A673 (cell line): ENCODE measurements at regions not wholly inside any gene's neighbourhood (a gene's known extent, or its start where the extent isn't known, plus 50 kb on each side); places are given as distances from the start of the nearest gene placed in this dataset.

Experiments
- BruUV-seq: library from RNA; stranded (reverse); fragments of 400-500 nt; replicated peaks from 2 replicates; lab custom pipeline; 2021; lab: Mats Ljungman, UMichigan
- CTCF ChIA-PET: fragments of 300-600 bp; sonication (Branson Sonifier 250); formaldehyde crosslinking; loops from one replicate; lab custom pipeline; 2022; ENCODE audit warnings: antibody characterized with exemption; lab: Charles Lee
- POLR2A ChIA-PET: fragments of 300-600 bp; sonication (Branson Sonifier 250); formaldehyde crosslinking; loops from one replicate; lab custom pipeline; 2022; ENCODE audit warnings: antibody characterized with exemption; ENCODE audit not compliant: low non-redundant PET; lab: Charles Lee
- DNase-seq: peaks from one replicate; pipeline ENCODE4 v3.0.0-alpha.2; 2015; ENCODE audit warnings: low spot score
- H3K27ac ChIP-seq: fragments of 200-600 bp; sonication (generic); 2 replicates; pipeline ENCODE4 v1.5.1; 2016; ENCODE audit warnings: mixed run types, low read depth, mild to moderate bottlenecking, mixed read lengths, antibody characterized with exemption, low read length; ENCODE audit not compliant: poor library complexity, severe bottlenecking
- H3K27me3 ChIP-seq: fragments of 200-600 bp; sonication (generic); replicated peaks from 2 replicates; pipeline ENCODE4 v1.6.1; 2017; ENCODE audit warnings: mixed run types, low read depth, mild to moderate bottlenecking, mixed read lengths, antibody characterized with exemption, low read length; ENCODE audit not compliant: insufficient read depth, poor library complexity
- H3K36me3 ChIP-seq: fragments of 200-600 bp; sonication (generic); 2 replicates; pipeline ENCODE4 v1.6.1; 2016; ENCODE audit warnings: mixed run types, mild to moderate bottlenecking, mixed read lengths, antibody characterized with exemption, low read length; ENCODE audit not compliant: insufficient read depth, poor library complexity, severe bottlenecking
- H3K4me1 ChIP-seq: fragments of 200-600 bp; sonication (generic); 2 replicates; pipeline ENCODE4 v1.6.1; 2017; ENCODE audit warnings: mixed run types, mild to moderate bottlenecking, mixed read lengths, antibody characterized with exemption, low read length; ENCODE audit not compliant: insufficient read depth, poor library complexity, severe bottlenecking
- H3K4me3 ChIP-seq: fragments of 200-600 bp; sonication (generic); 2 replicates; pipeline ENCODE4 v1.5.1; 2016; ENCODE audit warnings: low read depth, mixed run types, mild to moderate bottlenecking, mixed read lengths, low read length; ENCODE audit not compliant: poor library complexity, severe bottlenecking
- H3K9me3 ChIP-seq: fragments of 200-600 bp; sonication (generic); 2 replicates; pipeline ENCODE4 v1.6.1; 2016; ENCODE audit warnings: mixed run types, low read depth, mild to moderate bottlenecking, mixed read lengths, antibody characterized with exemption, low read length; ENCODE audit not compliant: poor library complexity, severe bottlenecking
- EZH2 ChIP-seq: fragments of 200-600 bp; sonication (generic); IDR thresholded peaks from 2 replicates; pipeline ENCODE4 v1.6.1; 2017; ENCODE audit warnings: borderline replicate concordance, low read depth, mild to moderate bottlenecking, mixed read lengths, antibody characterized with exemption, low read length; ENCODE audit not compliant: poor library complexity, severe bottlenecking
- intact Hi-C: fragments of 100-400 bp; cut with micrococcal nuclease; formaldehyde crosslinking; loops from one replicate; pipeline ENCODE4 v1.10.0; 2022; ENCODE audit not compliant: unreplicated experiment
- TF ChIP-seq, protein P1 (sequence below): fragments of 300-800, 200-600 bp; sonication (generic); conservative IDR thresholded peaks from 2 replicates; pipeline ENCODE4 v1.5.1; 2017; ENCODE audit warnings: low read depth, mild to moderate bottlenecking, antibody characterized with exemption, low read length, moderate library complexity, mixed read lengths

DNA sequence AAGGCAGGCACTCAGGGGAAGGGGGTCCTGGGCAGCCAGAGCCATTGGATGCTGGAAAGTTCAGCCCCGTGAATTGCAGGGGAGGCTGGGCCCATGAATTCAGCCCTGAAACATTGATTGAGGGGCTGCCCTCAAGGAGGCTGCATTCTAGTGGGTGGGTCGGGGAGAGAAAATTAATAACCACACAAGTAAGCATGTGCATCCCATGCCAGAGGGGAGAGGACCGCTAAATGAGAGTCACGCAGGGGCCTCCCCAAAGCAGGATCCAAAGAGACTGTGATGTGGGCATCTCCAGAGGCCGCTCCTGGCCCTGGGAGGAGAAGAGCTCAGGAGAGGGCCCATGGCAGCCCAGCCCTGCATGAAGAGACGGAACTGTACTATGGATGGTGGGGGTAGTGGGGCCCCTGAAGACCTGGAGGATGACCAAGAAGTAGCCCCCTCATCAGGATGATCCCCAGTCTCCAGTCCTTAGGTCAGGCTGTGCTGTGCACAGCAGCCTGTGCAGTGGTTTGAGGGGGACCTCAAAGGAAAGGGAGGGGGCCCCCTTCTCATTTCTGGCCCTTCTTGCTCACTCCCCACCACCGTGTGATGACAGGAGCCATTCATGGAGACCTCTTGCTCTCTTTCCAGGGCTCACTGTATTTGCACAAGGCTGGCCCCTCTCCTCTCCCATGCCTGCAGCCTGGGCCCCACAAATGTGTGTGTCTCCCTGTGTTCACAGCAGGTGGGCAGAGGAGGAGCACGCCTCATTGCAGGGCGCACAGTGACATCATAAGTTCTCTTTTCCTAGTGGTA is 233.6 kb upstream of the IRX1 start:
- intact Hi-C loops = no loop called here

DNA sequence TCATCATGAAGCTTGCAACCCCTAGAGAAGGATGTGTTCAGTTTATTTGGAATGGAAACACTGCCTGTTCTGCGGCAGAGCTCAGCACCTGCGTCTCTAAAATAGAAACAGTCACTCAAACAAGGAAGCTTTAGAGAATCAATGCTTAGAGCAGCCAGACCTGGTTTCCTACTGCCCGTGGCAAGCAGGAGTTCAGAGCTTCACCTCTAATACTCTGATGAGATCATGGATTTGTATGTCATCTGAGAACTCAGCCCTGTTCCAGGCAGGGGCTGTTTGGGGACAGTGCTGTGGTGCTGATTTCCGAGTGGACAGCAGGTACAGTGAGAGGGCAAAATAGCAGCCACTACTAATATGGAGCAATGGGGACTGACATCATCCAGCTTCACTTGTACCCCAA is 236.0 kb upstream of the IRX1 start:
- no peak for DNase-seq
- intact Hi-C loops = no loop called here
- CTCF ChIA-PET = no interaction called here

More for the DNA sequence above, 233.6 kb upstream of the IRX1 start:
- Histone ChIP-seq H3K4me1 (no peaks in the 10 kb centered on the region), H3K9me3 (peaks cover 19% of the 10 kb centered on the region), H3K36me3 (no peaks in the 10 kb centered on the region), H3K27ac (no peak overlapping the region), H3K27me3 (no peaks in the 10 kb centered on the region), H3K4me3 (no peak overlapping the region)
- POLR2A ChIA-PET = no interaction called here
- no peak for DNase-seq
- no peak for TF ChIP-seq EZH2
- TF ChIP-seq, protein P1, sequence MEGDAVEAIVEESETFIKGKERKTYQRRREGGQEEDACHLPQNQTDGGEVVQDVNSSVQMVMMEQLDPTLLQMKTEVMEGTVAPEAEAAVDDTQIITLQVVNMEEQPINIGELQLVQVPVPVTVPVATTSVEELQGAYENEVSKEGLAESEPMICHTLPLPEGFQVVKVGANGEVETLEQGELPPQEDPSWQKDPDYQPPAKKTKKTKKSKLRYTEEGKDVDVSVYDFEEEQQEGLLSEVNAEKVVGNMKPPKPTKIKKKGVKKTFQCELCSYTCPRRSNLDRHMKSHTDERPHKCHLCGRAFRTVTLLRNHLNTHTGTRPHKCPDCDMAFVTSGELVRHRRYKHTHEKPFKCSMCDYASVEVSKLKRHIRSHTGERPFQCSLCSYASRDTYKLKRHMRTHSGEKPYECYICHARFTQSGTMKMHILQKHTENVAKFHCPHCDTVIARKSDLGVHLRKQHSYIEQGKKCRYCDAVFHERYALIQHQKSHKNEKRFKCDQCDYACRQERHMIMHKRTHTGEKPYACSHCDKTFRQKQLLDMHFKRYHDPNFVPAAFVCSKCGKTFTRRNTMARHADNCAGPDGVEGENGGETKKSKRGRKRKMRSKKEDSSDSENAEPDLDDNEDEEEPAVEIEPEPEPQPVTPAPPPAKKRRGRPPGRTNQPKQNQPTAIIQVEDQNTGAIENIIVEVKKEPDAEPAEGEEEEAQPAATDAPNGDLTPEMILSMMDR = no peak
- CTCF ChIA-PET = no interaction called here
- BruUV-seq = no TSS peak

DNA sequence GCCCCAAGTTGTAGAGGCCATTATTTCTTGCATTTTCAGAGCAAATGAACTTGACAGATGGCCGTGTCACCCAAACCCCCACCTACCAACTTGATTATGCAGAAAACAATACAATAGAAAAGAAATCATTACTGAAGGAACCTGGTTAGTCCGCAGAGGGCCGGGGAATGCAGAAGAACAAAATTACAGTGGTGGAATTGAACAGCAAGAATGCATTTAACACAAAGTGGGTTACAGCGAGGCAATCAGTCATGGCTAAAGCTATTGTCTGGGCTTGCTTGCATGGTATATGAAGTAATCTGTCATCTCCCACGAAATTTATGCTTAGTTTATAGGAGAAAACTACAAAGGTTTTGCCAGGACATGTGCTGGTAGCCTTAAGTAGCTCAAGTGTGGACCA is 238.3 kb upstream of the IRX1 start:
- no peak for TF ChIP-seq EZH2
- TF ChIP-seq, protein P1 = no peak
- no peaks in the 10 kb centered on the region for H3K4me1 ChIP-seq
- ChIA-PET CTCF (no interaction called here), POLR2A (no interaction called here)
- H3K36me3 ChIP-seq = no peaks in the 10 kb centered on the region
- no TSS peak for BruUV-seq
- H3K4me3 ChIP-seq = no peak overlapping the region
- no peaks in the 10 kb centered on the region for H3K27me3 ChIP-seq
- intact Hi-C loops = no loop called here
- DNase-seq = no peak
- H3K27ac ChIP-seq = no peak overlapping the region
- H3K9me3 ChIP-seq = peaks cover 40% of the 10 kb centered on the region

More for the DNA sequence above, 236.0 kb upstream of the IRX1 start:
- BruUV-seq = no TSS peak
- Histone ChIP-seq H3K4me3 (no peak overlapping the region), H3K27me3 (no peaks in the 10 kb centered on the region), H3K27ac (no peak overlapping the region), H3K36me3 (no peaks in the 10 kb centered on the region), H3K4me1 (no peaks in the 10 kb centered on the region), H3K9me3 (peaks cover 26% of the 10 kb centered on the region)
- TF ChIP-seq, protein P1 = no peak
- TF ChIP-seq EZH2 = no peak
- POLR2A ChIA-PET = no interaction called here
